ENCODE measurements at regions not wholly inside any gene's neighbourhood (a gene's known extent, or its start where the extent isn't known, plus 50 kb on each side); places are given as distances from the start of the nearest gene placed in this dataset.

GRCh38 chr3:157633241-157633640, 130.0 kb upstream of the VEPH1 start:
- no peak for DNase-seq (ENCODE audit: low read depth)
- TF ChIP-seq CTCF (conservative IDR thresholded peaks at IDR 0.05; ENCODE audit: low read depth, low read length) = no peak
- H3K4me3 ChIP-seq (ENCODE audit: low read length) = no peak overlapping the region

DNA sequence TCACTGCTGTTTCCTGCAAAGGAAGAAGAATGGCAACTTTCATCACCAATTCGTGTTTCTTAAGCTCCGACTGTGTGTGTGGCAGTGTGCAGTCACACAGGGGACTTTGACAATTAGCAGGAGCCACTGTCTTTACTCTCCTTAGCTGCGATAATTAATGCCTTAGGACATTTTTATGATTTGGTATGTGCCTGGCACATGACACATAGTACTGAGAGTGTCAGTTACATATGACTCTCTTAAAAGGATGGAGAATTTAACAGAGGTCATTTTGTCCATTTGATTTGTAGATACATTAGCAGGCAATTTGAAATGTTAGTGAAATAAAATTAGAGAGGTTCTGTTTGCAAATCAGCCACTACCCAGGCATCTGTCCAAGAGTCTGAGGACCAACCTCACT, 128.9 kb upstream of the VEPH1 start:
- DNase-seq (ENCODE audit: low read depth) = no peak
- no peak overlapping the region for H3K4me3 ChIP-seq (ENCODE audit: low read length)
- TF ChIP-seq CTCF (conservative IDR thresholded peaks at IDR 0.05; ENCODE audit: low read depth, low read length) = no peak

GRCh38 chr3:157631478-157631877, 128.3 kb upstream of the VEPH1 start:
- H3K4me3 ChIP-seq (ENCODE audit: low read length) = no peak overlapping the region
- no peak for TF ChIP-seq CTCF (conservative IDR thresholded peaks at IDR 0.05; ENCODE audit: low read depth, low read length)
- no peak for DNase-seq (ENCODE audit: low read depth)

DNA sequence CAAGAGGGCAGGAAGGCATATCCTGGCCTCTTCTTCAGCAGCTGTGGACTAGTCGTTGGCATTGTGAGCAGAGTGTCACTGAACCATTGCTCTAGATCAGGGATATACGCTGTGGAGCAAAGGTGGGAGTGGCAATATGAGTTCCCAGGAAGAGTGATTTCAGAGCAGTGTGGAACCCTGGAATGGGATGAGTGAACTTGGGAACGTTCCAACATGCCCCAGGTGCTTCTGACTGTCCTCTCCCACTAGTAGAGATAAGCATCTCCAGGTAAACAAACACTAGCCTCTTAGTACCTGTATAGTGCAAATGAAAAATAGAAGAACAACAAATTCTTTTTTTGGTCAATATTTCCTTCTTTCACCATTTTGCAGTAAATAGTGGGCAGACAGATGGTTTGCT, 123.6 kb upstream of the VEPH1 start:
- TF ChIP-seq CTCF (conservative IDR thresholded peaks at IDR 0.05; ENCODE audit: low read depth, low read length) = no peak
- H3K4me3 ChIP-seq (ENCODE audit: low read length) = no peak overlapping the region
- DNase-seq (ENCODE audit: low read depth) = no peak

GRCh38 chr3:157624801-157625200, 121.6 kb upstream of the VEPH1 start:
- TF ChIP-seq CTCF (conservative IDR thresholded peaks at IDR 0.05; ENCODE audit: low read depth, low read length) = no peak
- H3K4me3 ChIP-seq (ENCODE audit: low read length) = no peak overlapping the region
- no peak for DNase-seq (ENCODE audit: low read depth)

GRCh38 chr3:157618886-157619285, 115.7 kb upstream of the VEPH1 start:
- DNase-seq (ENCODE audit: low read depth) = no peak
- TF ChIP-seq CTCF (conservative IDR thresholded peaks at IDR 0.05; ENCODE audit: low read depth, low read length) = no peak
- no peak overlapping the region for H3K4me3 ChIP-seq (ENCODE audit: low read length)

- peak; percentile 24 for DNase-seq (ENCODE audit: low read depth)
- no peak overlapping the region for H3K4me3 ChIP-seq (ENCODE audit: low read length)
- TF ChIP-seq CTCF (conservative IDR thresholded peaks at IDR 0.05; ENCODE audit: low read depth, low read length) = peak; percentile 57
Observed at GRCh38 chr3:157618075-157618760, 115.0 kb upstream of the VEPH1 start.

Measured in retinal pigment epithelial cell (primary cell).